Endothelial cell of umbilical vein (primary cell): ENCODE measurements at regions not wholly inside any gene's neighbourhood (a gene's known extent, or its start where the extent isn't known, plus 50 kb on each side); places are given as distances from the start of the nearest gene placed in this dataset.

Source experiments
- BruUV-seq: library from RNA; stranded (reverse); fragments of 400-500 nt; replicated peaks from 2 replicates; lab custom pipeline; 2021; lab: Mats Ljungman, UMichigan
- CTCF ChIA-PET: fragments of 300-600, 350-600 bp; sonication (Branson Sonifier 250); formaldehyde crosslinking; loops from one replicate; lab custom pipeline; 2021; ENCODE audit warnings: antibody characterized with exemption, inconsistent platforms; lab: Charles Lee
- POLR2A ChIA-PET: fragments of 300-600, 350-600 bp; sonication (Branson Sonifier 250); formaldehyde crosslinking; loops from one replicate; lab custom pipeline; 2021; ENCODE audit warnings: antibody characterized with exemption, inconsistent platforms; lab: Charles Lee
- DNase-seq: peaks from one replicate; pipeline ENCODE4 v3.0.0-alpha.2; 2011; ENCODE audit warnings: low read depth, low spot score
- FAIRE-seq: peaks from 2 replicates; lab custom pipeline; 2011; peaks lifted over from hg19 to GRCh38; lab: Jason Lieb, UNC
- H2AFZ ChIP-seq: 2 replicates; pipeline ENCODE4 v1.6.0; 2012; ENCODE audit warnings: low read depth, low read length, control low read depth, inconsistent platforms
- H3K27ac ChIP-seq: 2 replicates; pipeline ENCODE4 v1.5.1; 2011; ENCODE audit warnings: low read depth, mild to moderate bottlenecking, control low read depth, low read length, moderate library complexity; ENCODE audit not compliant: insufficient read depth
- H3K27me3 ChIP-seq, 2 experiments: 2 replicates each; pipeline versions ENCODE4 v1.6.0 to v1.6.1; 2011; ENCODE audit warnings: low read length in 2 of 2, mixed read lengths in 1 of 2; ENCODE audit not compliant: control insufficient read depth in 2 of 2, insufficient read depth in 2 of 2
- H3K36me3 ChIP-seq, 2 experiments: 2 replicates in 1 of 2; 3 replicates in 1 of 2; pipeline ENCODE4 v1.5.1; 2011; ENCODE audit warnings: low read length in 2 of 2, mild to moderate bottlenecking in 1 of 2, moderate library complexity in 1 of 2; ENCODE audit not compliant: control insufficient read depth in 2 of 2, insufficient read depth in 2 of 2; ENCODE audit errors: extremely low read depth in 1 of 2
- H3K4me1 ChIP-seq: 3 replicates; pipeline ENCODE4 v1.5.1; 2011; ENCODE audit warnings: mild to moderate bottlenecking, low read length; ENCODE audit not compliant: control insufficient read depth, insufficient read depth; ENCODE audit errors: extremely low read depth
- H3K4me2 ChIP-seq: 2 replicates; pipeline ENCODE4 v1.6.1; 2011; ENCODE audit warnings: low read length, control low read depth, mixed read lengths; ENCODE audit not compliant: insufficient read depth
- H3K4me3 ChIP-seq, 3 experiments: fragments of 200-600 bp in 1 of 3; sonication (generic), shearing (Covaris generic) in 1 of 3; replicated peaks in 1 of 3; 2 replicates each; pipeline ENCODE4 v1.5.1; 2011 to 2016; ENCODE audit warnings: control low read depth in 3 of 3, low read length in 3 of 3, mild to moderate bottlenecking in 2 of 3, inconsistent platforms in 1 of 3, low read depth in 1 of 3, moderate library complexity in 1 of 3; ENCODE audit not compliant: insufficient read depth in 1 of 3
- H3K79me2 ChIP-seq: 2 replicates; pipeline ENCODE4 v1.6.0; 2012; ENCODE audit warnings: low read length, inconsistent platforms; ENCODE audit not compliant: control insufficient read depth, insufficient read depth
- H3K9ac ChIP-seq: replicated peaks from 2 replicates; pipeline ENCODE3; 2011; ENCODE audit warnings: low read length, control low read depth; ENCODE audit not compliant: insufficient read depth; ENCODE audit errors: extremely low read depth
- H3K9me1 ChIP-seq: replicated peaks from 3 replicates; pipeline ENCODE4 v1.6.0; 2011; ENCODE audit warnings: mild to moderate bottlenecking, low read length; ENCODE audit not compliant: control insufficient read depth, insufficient read depth; ENCODE audit errors: extremely low read depth
- H3K9me3 ChIP-seq: replicated peaks from 2 replicates; pipeline ENCODE4 v1.5.1; 2012; ENCODE audit warnings: low read length, inconsistent platforms; ENCODE audit not compliant: control insufficient read depth, insufficient read depth
- H4K20me1 ChIP-seq: replicated peaks from 2 replicates; pipeline ENCODE3; 2011; ENCODE audit warnings: mild to moderate bottlenecking, low read length; ENCODE audit not compliant: control insufficient read depth, insufficient read depth; ENCODE audit errors: extremely low read depth
- CTCF ChIP-seq, 2 donors: IDR thresholded peaks; 1 replicate in 1 of 2; 2 replicates in 1 of 2; pipeline ENCODE4 v1.5.1; 2011; ENCODE audit warnings: low read length in 2 of 2, mild to moderate bottlenecking in 2 of 2, moderate library complexity in 2 of 2, control low read depth in 1 of 2, inconsistent platforms in 1 of 2, low read depth in 1 of 2; ENCODE audit not compliant: insufficient read depth in 1 of 2; ENCODE audit errors: extremely low read depth in 1 of 2
- EZH2 ChIP-seq: IDR thresholded peaks from 2 replicates; pipeline ENCODE4 v1.6.1; 2012; ENCODE audit warnings: borderline replicate concordance, low read depth, mild to moderate bottlenecking, moderate library complexity, low read length, inconsistent platforms; ENCODE audit not compliant: severe bottlenecking
- FOS ChIP-seq: IDR thresholded peaks from 2 replicates; pipeline ENCODE4 v1.6.1; 2011; ENCODE audit warnings: mild to moderate bottlenecking, low read length, moderate library complexity, borderline replicate concordance; ENCODE audit not compliant: insufficient read depth
- GATA2 ChIP-seq: IDR thresholded peaks from 2 replicates; pipeline ENCODE4 v1.7.0; 2011; ENCODE audit warnings: low read depth, mild to moderate bottlenecking, moderate library complexity, mixed read lengths, low read length; ENCODE audit not compliant: insufficient read length, insufficient read depth
- JUN ChIP-seq: IDR thresholded peaks from 2 replicates; pipeline ENCODE4 v1.6.1; 2011; ENCODE audit warnings: borderline replicate concordance, low read depth; ENCODE audit not compliant: insufficient read length, insufficient read depth
- MAX ChIP-seq: IDR thresholded peaks from 2 replicates; pipeline ENCODE4 v1.6.1; 2011; ENCODE audit not compliant: insufficient read depth, insufficient read length
- MYC ChIP-seq: IDR thresholded peaks from one replicate; pipeline ENCODE4 v1.6.1; 2011; ENCODE audit warnings: mild to moderate bottlenecking, low read depth, low read length
- POLR2A ChIP-seq: IDR thresholded peaks from 2 replicates; pipeline ENCODE4 v1.6.1; 2012; ENCODE audit warnings: low read depth, mild to moderate bottlenecking, control low read depth, low read length
- POLR2AphosphoS5 ChIP-seq: IDR thresholded peaks from 2 replicates; pipeline ENCODE4 v1.6.1; 2012; ENCODE audit warnings: low read depth, mild to moderate bottlenecking, control low read depth, low read length, moderate library complexity; ENCODE audit not compliant: insufficient read depth
- dilution Hi-C: fragments of 300-500 bp; cut with MboI; formaldehyde crosslinking; loops from one replicate; pipeline ENCODE4 v1.15.0; 2019; ENCODE audit warnings: low sequenced_read_pairs; ENCODE audit not compliant: extremely low pct_ligation_motif_present
- intact Hi-C: fragments of 100-400 bp; cut with micrococcal nuclease; formaldehyde crosslinking; loops from one replicate; pipeline ENCODE4 v1.10.0; 2022

- no peak for DNase-seq
- H3K36me3 ChIP-seq, result no peaks in the 10 kb centered on the region
- H3K27ac ChIP-seq, result no peak overlapping the region
- H3K79me2 ChIP-seq, result no peaks in the 10 kb centered on the region
- intact Hi-C loops, result no loop called here
- ChIA-PET POLR2A (no interaction called here), CTCF (no interaction called here)
- no peak for TF ChIP-seq GATA2
- TF ChIP-seq JUN, result no peak
- no peak for TF ChIP-seq POLR2A
- TF ChIP-seq EZH2, result no peak
- TF ChIP-seq POLR2AphosphoS5, result no peak
- TF ChIP-seq MYC, result no peak
- no peak for TF ChIP-seq FOS
- TF ChIP-seq MAX, result no peak
- no peak for TF ChIP-seq CTCF (IDR thresholded peaks at IDR 0.05; ENCODE audit: extremely low read depth in 1 of 2, insufficient read depth in 1 of 2, low read depth in 1 of 2, low read length in 2 of 2)
- H4K20me1 ChIP-seq, result no peaks in the 10 kb centered on the region
- H3K9me1 ChIP-seq, result no peaks in the 10 kb centered on the region
- no peaks in the 10 kb centered on the region for H3K9me3 ChIP-seq
- no peak overlapping the region for H2AFZ ChIP-seq
- no peak overlapping the region for H3K4me3 ChIP-seq
- H3K4me2 ChIP-seq, result no peak overlapping the region
- no peaks in the 10 kb centered on the region for H3K4me1 ChIP-seq
- no peak overlapping the region for H3K9ac ChIP-seq
- dilution Hi-C loops, result no loop called here
- no peak for FAIRE-seq
- no TSS peak for BruUV-seq
- H3K27me3 ChIP-seq, result no peaks in the 10 kb centered on the region
Observed at GRCh38 chr3:118557513-118557912, 477.1 kb downstream of the IGSF11 start.
